KMS-11 (cell line): ENCODE measurements at regions not wholly inside any gene's neighbourhood (a gene's known extent, or its start where the extent isn't known, plus 50 kb on each side); places are given as distances from the start of the nearest gene placed in this dataset.

Experiments
- H2AFZ ChIP-seq: fragments of 200-600 bp; sonication (generic); 2 replicates; pipeline ENCODE4 v1.6.1; 2016; ENCODE audit warnings: antibody characterized with exemption, mixed run types, low read depth
- H3K27ac ChIP-seq: fragments of 200-600 bp; sonication (generic); 2 replicates; pipeline ENCODE4 v1.6.1; 2016; ENCODE audit warnings: mild to moderate bottlenecking, mixed run types
- H3K27me3 ChIP-seq: fragments of 200-600 bp; sonication (generic); 2 replicates; pipeline ENCODE4 v1.6.1; 2017; ENCODE audit warnings: mild to moderate bottlenecking, low read depth, mixed run types, moderate library complexity; ENCODE audit not compliant: insufficient read depth
- H3K36me3 ChIP-seq: fragments of 200-600 bp; sonication (generic); 2 replicates; pipeline ENCODE4 v1.6.1; 2017; ENCODE audit warnings: mild to moderate bottlenecking, mixed run types; ENCODE audit not compliant: insufficient read depth
- H3K4me1 ChIP-seq: fragments of 200-600 bp; sonication (generic); 2 replicates; pipeline ENCODE4 v1.6.1; 2016; ENCODE audit warnings: mild to moderate bottlenecking, low read depth, mixed run types; ENCODE audit not compliant: poor library complexity, severe bottlenecking
- H3K4me2 ChIP-seq: fragments of 200-600 bp; sonication (generic); 2 replicates; pipeline ENCODE4 v1.7.0; 2016; ENCODE audit warnings: mild to moderate bottlenecking, mixed run types
- H3K4me3 ChIP-seq: fragments of 200-600 bp; sonication (generic); IDR thresholded peaks from 2 replicates; pipeline ENCODE4 v1.6.1; 2017; ENCODE audit warnings: low read depth, low read length, mixed read lengths; ENCODE audit not compliant: insufficient read depth
- H3K79me2 ChIP-seq: fragments of 200-600 bp; sonication (generic); 2 replicates; pipeline ENCODE4 v1.6.1; 2016; ENCODE audit warnings: low read depth, mixed run types; ENCODE audit not compliant: insufficient read depth
- H3K9ac ChIP-seq: fragments of 200-600 bp; sonication (generic); 2 replicates; pipeline ENCODE4 v1.6.1; 2016; ENCODE audit warnings: mild to moderate bottlenecking, mixed run types
- H4K20me1 ChIP-seq: fragments of 200-600 bp; sonication (generic); 2 replicates; pipeline ENCODE4 v1.6.1; 2016; ENCODE audit warnings: mild to moderate bottlenecking, mixed run types; ENCODE audit not compliant: insufficient read depth
- TF ChIP-seq, protein P1 (sequence below): fragments of 200-600 bp; sonication (generic); conservative IDR thresholded peaks from 2 replicates; pipeline ENCODE4 v1.6.1; 2017; ENCODE audit warnings: low read depth, mild to moderate bottlenecking, antibody characterized with exemption, low read length, moderate library complexity, mixed read lengths

DNA sequence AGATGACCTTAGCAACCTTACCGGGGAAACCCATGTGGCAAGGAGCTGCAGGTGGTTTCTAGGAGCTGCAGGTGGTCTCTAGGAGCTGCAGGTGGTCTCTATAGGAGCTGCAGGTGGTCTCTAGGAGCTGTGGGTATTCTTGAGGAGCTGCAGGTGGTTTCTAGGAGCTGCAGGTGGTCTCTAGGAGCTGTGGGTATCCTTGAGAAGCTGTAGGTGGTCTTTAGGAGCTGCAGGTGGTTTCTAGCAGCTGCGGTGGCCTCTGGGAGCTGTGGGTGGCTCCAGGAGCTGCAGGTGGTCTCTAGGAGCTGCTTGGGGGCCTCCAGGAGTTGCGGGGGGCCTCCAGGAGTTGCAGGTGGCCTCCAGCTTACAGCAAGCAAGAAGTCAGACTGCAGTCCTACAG lies 997.5 kb downstream of the TBC1D22A start:
- no peak overlapping the region for H3K9ac ChIP-seq
- H3K4me3 ChIP-seq, result no peak overlapping the region
- no peaks in the 10 kb centered on the region for H3K27me3 ChIP-seq
- no peak overlapping the region for H3K27ac ChIP-seq
- H3K4me2 ChIP-seq, result no peak overlapping the region
- H3K36me3 ChIP-seq, result no peaks in the 10 kb centered on the region
- no peak overlapping the region for H2AFZ ChIP-seq
- TF ChIP-seq, protein P1, sequence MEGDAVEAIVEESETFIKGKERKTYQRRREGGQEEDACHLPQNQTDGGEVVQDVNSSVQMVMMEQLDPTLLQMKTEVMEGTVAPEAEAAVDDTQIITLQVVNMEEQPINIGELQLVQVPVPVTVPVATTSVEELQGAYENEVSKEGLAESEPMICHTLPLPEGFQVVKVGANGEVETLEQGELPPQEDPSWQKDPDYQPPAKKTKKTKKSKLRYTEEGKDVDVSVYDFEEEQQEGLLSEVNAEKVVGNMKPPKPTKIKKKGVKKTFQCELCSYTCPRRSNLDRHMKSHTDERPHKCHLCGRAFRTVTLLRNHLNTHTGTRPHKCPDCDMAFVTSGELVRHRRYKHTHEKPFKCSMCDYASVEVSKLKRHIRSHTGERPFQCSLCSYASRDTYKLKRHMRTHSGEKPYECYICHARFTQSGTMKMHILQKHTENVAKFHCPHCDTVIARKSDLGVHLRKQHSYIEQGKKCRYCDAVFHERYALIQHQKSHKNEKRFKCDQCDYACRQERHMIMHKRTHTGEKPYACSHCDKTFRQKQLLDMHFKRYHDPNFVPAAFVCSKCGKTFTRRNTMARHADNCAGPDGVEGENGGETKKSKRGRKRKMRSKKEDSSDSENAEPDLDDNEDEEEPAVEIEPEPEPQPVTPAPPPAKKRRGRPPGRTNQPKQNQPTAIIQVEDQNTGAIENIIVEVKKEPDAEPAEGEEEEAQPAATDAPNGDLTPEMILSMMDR, result no peak
- no peaks in the 10 kb centered on the region for H3K79me2 ChIP-seq
- no peaks in the 10 kb centered on the region for H3K4me1 ChIP-seq
- no peaks in the 10 kb centered on the region for H4K20me1 ChIP-seq

DNA sequence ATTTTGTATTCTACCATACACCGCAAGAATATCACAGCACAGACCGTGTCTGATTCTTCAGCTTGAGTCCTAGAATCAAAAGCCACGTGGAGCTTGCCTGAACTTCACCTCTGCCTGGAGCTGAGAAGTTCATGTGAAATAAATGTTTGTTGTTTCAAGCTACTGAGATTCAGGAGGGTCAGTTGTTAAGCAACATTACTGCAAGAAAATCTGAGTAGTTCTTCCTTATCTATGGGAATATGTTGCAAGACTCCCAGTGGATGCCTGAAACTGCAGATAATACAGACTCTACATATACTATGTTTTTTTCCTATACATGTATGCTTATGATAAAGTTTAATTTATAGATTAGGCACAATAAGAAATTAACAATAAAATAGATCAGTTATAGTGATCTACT lies 995.3 kb downstream of the TBC1D22A start:
- Histone ChIP-seq H2AFZ (no peak overlapping the region), H3K36me3 (no peaks in the 10 kb centered on the region), H3K4me2 (no peak overlapping the region), H3K27me3 (no peaks in the 10 kb centered on the region), H3K79me2 (no peaks in the 10 kb centered on the region), H3K9ac (no peak overlapping the region), H3K27ac (no peak overlapping the region), H3K4me3 (no peak overlapping the region), H4K20me1 (no peaks in the 10 kb centered on the region), H3K4me1 (no peaks in the 10 kb centered on the region)
- TF ChIP-seq, protein P1, result no peak

DNA sequence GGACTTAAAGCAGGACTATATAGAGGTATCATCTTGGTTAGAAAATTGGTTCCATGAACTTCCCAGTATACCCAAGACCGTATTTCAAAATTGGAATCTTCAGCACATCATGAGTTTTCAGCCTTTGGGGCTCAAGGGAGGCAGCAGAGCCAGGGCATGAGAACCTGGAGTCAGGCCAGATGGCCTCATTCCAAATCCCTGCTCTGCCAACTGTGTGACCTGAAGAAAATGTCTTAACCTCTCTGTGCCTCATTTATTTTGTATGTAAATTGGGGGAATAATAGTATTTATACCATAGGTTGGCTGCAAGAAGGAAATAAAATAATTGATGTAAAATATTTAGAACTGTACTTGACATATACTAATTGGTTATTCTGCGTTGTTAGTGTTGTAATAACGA lies 987.6 kb downstream of the TBC1D22A start:
- Histone ChIP-seq H3K36me3 (no peaks in the 10 kb centered on the region), H3K4me2 (no peak overlapping the region), H2AFZ (no peak overlapping the region), H3K4me3 (no peak overlapping the region), H3K79me2 (no peaks in the 10 kb centered on the region), H3K27me3 (no peaks in the 10 kb centered on the region), H3K4me1 (no peaks in the 10 kb centered on the region), H3K27ac (no peak overlapping the region), H3K9ac (no peak overlapping the region), H4K20me1 (no peaks in the 10 kb centered on the region)
- TF ChIP-seq, protein P1, result no peak

DNA sequence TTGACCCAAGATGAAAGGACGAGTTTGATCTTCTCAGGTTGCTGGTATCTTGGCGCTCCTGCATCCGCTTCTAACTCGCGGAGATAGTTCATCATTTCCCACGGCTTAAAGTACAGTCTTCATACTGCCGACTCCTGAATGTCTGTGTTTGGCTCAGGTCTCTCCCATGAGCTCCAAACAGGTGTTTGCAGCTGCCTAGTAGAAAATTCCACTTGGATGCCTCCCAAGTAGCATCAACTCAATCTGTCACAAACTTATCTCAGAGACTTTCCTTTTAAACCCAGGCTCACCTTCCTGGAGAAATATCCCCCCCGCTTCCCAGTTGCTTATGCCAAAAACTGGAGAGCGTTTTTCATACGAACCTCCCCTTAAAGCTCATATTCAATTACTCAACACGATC lies 986.5 kb downstream of the TBC1D22A start:
- no peaks in the 10 kb centered on the region for H3K4me1 ChIP-seq
- H3K9ac ChIP-seq, result no peak overlapping the region
- H3K27ac ChIP-seq, result no peak overlapping the region
- no peak overlapping the region for H3K4me2 ChIP-seq
- no peak overlapping the region for H3K4me3 ChIP-seq
- H3K79me2 ChIP-seq, result no peaks in the 10 kb centered on the region
- TF ChIP-seq, protein P1, result no peak
- no peaks in the 10 kb centered on the region for H4K20me1 ChIP-seq
- H3K27me3 ChIP-seq, result no peaks in the 10 kb centered on the region
- H2AFZ ChIP-seq, result no peak overlapping the region
- H3K36me3 ChIP-seq, result no peaks in the 10 kb centered on the region

DNA sequence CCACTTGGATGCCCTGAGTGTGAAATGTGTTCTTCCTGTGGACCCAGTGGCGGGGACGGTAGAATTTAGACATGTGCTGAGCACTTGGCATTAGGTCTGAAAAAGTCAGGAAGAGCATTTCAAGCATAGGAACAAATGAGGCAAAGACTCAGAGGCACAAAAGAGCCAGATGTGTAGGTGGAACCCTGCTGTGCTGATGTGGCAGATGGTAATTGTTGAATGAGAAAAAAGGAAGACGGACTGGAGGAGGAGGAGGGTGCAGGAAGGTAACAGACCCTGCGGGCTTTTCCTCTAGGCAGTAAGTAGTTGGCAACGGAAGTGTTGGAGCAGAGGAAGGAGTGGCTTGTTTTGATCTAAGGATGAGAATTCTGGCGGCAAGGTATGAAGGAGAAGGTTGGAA lies 985.8 kb downstream of the TBC1D22A start:
- Histone ChIP-seq H3K4me3 (no peak overlapping the region), H3K4me2 (no peak overlapping the region), H3K9ac (no peak overlapping the region), H3K36me3 (no peaks in the 10 kb centered on the region), H3K79me2 (no peaks in the 10 kb centered on the region), H3K27ac (no peak overlapping the region), H3K27me3 (no peaks in the 10 kb centered on the region), H4K20me1 (no peaks in the 10 kb centered on the region), H2AFZ (no peak overlapping the region), H3K4me1 (no peaks in the 10 kb centered on the region)
- TF ChIP-seq, protein P1, result no peak
